ENCODE measurements at regions not wholly inside any gene's neighbourhood (a gene's known extent, or its start where the extent isn't known, plus 50 kb on each side); places are given as distances from the start of the nearest gene placed in this dataset.
"Not testable (repeated sequence)": the region's sequence is repeated elsewhere in the genome, so short reads cannot be mapped to it uniquely, and the experiment has no call there.

GRCh38 chr21:35559128-35559828 is 501.0 kb downstream of the SETD4 start:
- no peak overlapping the region for H3K9ac ChIP-seq (ENCODE audit: low read depth, low read length, poor library complexity, severe bottlenecking)
- no peak overlapping the region for H3K4me3 ChIP-seq (ENCODE audit: low read length, poor library complexity, severe bottlenecking)
- no peaks in the 10 kb centered on the region for H3K4me1 ChIP-seq (ENCODE audit: insufficient read depth, low read length, poor library complexity, severe bottlenecking)
- H3K4me2 ChIP-seq (ENCODE audit: low read depth, low read length, poor library complexity, severe bottlenecking), result no peak overlapping the region
- H3K36me3 ChIP-seq (ENCODE audit: insufficient read depth, low read length), result no peaks in the 10 kb centered on the region
- no peaks in the 10 kb centered on the region for H3K9me3 ChIP-seq (ENCODE audit: insufficient read depth, low read depth, low read length)
- H3K79me2 ChIP-seq (ENCODE audit: insufficient read depth, low read length), result no peaks in the 10 kb centered on the region
- H3K27me3 ChIP-seq (ENCODE audit: insufficient read depth, low read length, poor library complexity, severe bottlenecking), result no peaks in the 10 kb centered on the region
- no peak overlapping the region for H2AFZ ChIP-seq (ENCODE audit: low read length)
- no peaks in the 10 kb centered on the region for H3F3A ChIP-seq (ENCODE audit: low read depth)
- H3K9me2 ChIP-seq (replicated peaks; ENCODE audit: low read depth, low read length), result no peaks in the 10 kb centered on the region
- TF ChIP-seq CTCF (conservative IDR thresholded peaks at IDR 0.05; ENCODE audit: low read length), result no peak
- TF ChIP-seq EZH2phosphoT487 (IDR thresholded peaks at IDR 0.05; ENCODE audit: borderline replicate concordance), result no peak
- H4K20me1 ChIP-seq (ENCODE audit: insufficient read depth, low read length, poor library complexity, severe bottlenecking), result no peaks in the 10 kb centered on the region

- Histone ChIP-seq H3K9me2 (replicated peaks; ENCODE audit: low read depth, low read length) (no peaks in the 10 kb centered on the region), H3K4me2 (ENCODE audit: low read depth, low read length, poor library complexity, severe bottlenecking) (no peak overlapping the region), H3K9ac (ENCODE audit: low read depth, low read length, poor library complexity, severe bottlenecking) (no peak overlapping the region), H3K27me3 (ENCODE audit: insufficient read depth, low read length, poor library complexity, severe bottlenecking) (no peaks in the 10 kb centered on the region), H2AFZ (ENCODE audit: low read length) (no peak overlapping the region), H3K9me3 (ENCODE audit: insufficient read depth, low read depth, low read length) (no peaks in the 10 kb centered on the region), H3K4me1 (ENCODE audit: insufficient read depth, low read length, poor library complexity, severe bottlenecking) (no peaks in the 10 kb centered on the region), H3K79me2 (ENCODE audit: insufficient read depth, low read length) (no peaks in the 10 kb centered on the region), H3F3A (ENCODE audit: low read depth) (no peaks in the 10 kb centered on the region), H4K20me1 (ENCODE audit: insufficient read depth, low read length, poor library complexity, severe bottlenecking) (no peaks in the 10 kb centered on the region), H3K4me3 (ENCODE audit: low read length, poor library complexity, severe bottlenecking) (no peak overlapping the region), H3K36me3 (ENCODE audit: insufficient read depth, low read length) (no peaks in the 10 kb centered on the region)
- TF ChIP-seq CTCF (conservative IDR thresholded peaks at IDR 0.05; ENCODE audit: low read length), result no peak
- TF ChIP-seq EZH2phosphoT487 (IDR thresholded peaks at IDR 0.05; ENCODE audit: borderline replicate concordance), result no peak
Observed at GRCh38 chr21:35556536-35556935, 503.8 kb downstream of the SETD4 start.

GRCh38 chr21:35552483-35552882 is 503.4 kb upstream of the RUNX1 start:
- H3K4me2 ChIP-seq (ENCODE audit: low read depth, low read length, poor library complexity, severe bottlenecking); H3K9me3 ChIP-seq (ENCODE audit: insufficient read depth, low read depth, low read length); H3K4me3 ChIP-seq (ENCODE audit: low read length, poor library complexity, severe bottlenecking); H2AFZ ChIP-seq (ENCODE audit: low read length); H3K9me2 ChIP-seq (replicated peaks; ENCODE audit: low read depth, low read length); H3K79me2 ChIP-seq (ENCODE audit: insufficient read depth, low read length); H3F3A ChIP-seq (ENCODE audit: low read depth); H3K27me3 ChIP-seq (ENCODE audit: insufficient read depth, low read length, poor library complexity, severe bottlenecking); H3K36me3 ChIP-seq (ENCODE audit: insufficient read depth, low read length); H3K4me1 ChIP-seq (ENCODE audit: insufficient read depth, low read length, poor library complexity, severe bottlenecking); H4K20me1 ChIP-seq (ENCODE audit: insufficient read depth, low read length, poor library complexity, severe bottlenecking); H3K9ac ChIP-seq (ENCODE audit: low read depth, low read length, poor library complexity, severe bottlenecking): not testable (repeated sequence)
